WTC11 (cell line): ENCODE measurements at regions not wholly inside any gene's neighbourhood (a gene's known extent, or its start where the extent isn't known, plus 50 kb on each side); places are given as distances from the start of the nearest gene placed in this dataset.

Source experiments
- ATAC-seq: fragments of 200-7000 bp; cut with Tn5 transposase; 2 replicates; pipeline ENCODE4 v1.10.0; 2021; ENCODE audit warnings: mild to moderate bottlenecking, moderate library complexity
- CTCF ChIA-PET: fragments of 300-600 bp; sonication (Branson Sonifier 250); formaldehyde crosslinking; loops from one replicate; lab custom pipeline; 2021; ENCODE audit warnings: antibody characterized with exemption; lab: Charles Lee
- POLR2A ChIA-PET: fragments of 350-600 bp; sonication (Branson Sonifier 250); formaldehyde crosslinking; loops from one replicate; lab custom pipeline; 2021; ENCODE audit warnings: antibody characterized with exemption; lab: Charles Lee
- DNase-seq: peaks from one replicate; pipeline ENCODE4 v3.0.0; 2021; ENCODE audit warnings: low spot score
- H3K27ac Mint-ChIP-seq: 2 replicates; pipeline ENCODE4 v1.8.0; 2021; ENCODE audit warnings: mixed read lengths
- H3K27me3 Mint-ChIP-seq: 2 replicates; pipeline ENCODE4 v1.8.0; 2021; ENCODE audit warnings: low read depth, mild to moderate bottlenecking, moderate library complexity, mixed read lengths
- H3K36me3 Mint-ChIP-seq: 2 replicates; pipeline ENCODE4 v1.8.0; 2021; ENCODE audit warnings: mixed read lengths
- H3K4me1 Mint-ChIP-seq: 2 replicates; pipeline ENCODE4 v1.8.0; 2022; ENCODE audit warnings: mixed read lengths
- H3K4me3 Mint-ChIP-seq: 2 replicates; pipeline ENCODE4 v1.8.0; 2021; ENCODE audit warnings: mild to moderate bottlenecking, moderate library complexity, mixed read lengths
- H3K9me3 Mint-ChIP-seq: 2 replicates; pipeline ENCODE4 v1.8.0; 2021; ENCODE audit warnings: mixed read lengths
- ARID4B ChIP-seq: sonication (generic); formaldehyde crosslinking; IDR thresholded peaks from 2 replicates; pipeline ENCODE4 v1.8.0; 2023; ENCODE audit warnings: missing genetic modification reagents, mild to moderate bottlenecking, borderline replicate concordance
- ETV6 ChIP-seq: sonication (generic); formaldehyde crosslinking; IDR thresholded peaks from 2 replicates; pipeline ENCODE4 v1.8.1; 2022; ENCODE audit warnings: mild to moderate bottlenecking, missing genetic modification reagents
- HMGA2 ChIP-seq: fragments of 250-450 bp; sonication (Bioruptor Pico); IDR thresholded peaks from 2 replicates; pipeline ENCODE4 v1.4.0; 2021; ENCODE audit warnings: mild to moderate bottlenecking, moderate library complexity
- OVOL2 ChIP-seq: fragments of 250-450 bp; sonication (Bioruptor Pico); IDR thresholded peaks from 2 replicates; pipeline ENCODE4 v1.9.0; 2021; ENCODE audit warnings: mild to moderate bottlenecking, borderline replicate concordance
- TEAD1 ChIP-seq: sonication (generic); formaldehyde crosslinking; IDR thresholded peaks from 2 replicates; pipeline ENCODE4 v1.8.0; 2022; ENCODE audit warnings: mild to moderate bottlenecking, missing genetic modification reagents
- ZNF416 ChIP-seq: fragments of 250-450 bp; sonication (Bioruptor Pico); IDR thresholded peaks from 2 replicates; pipeline ENCODE4 v1.9.0; 2021; ENCODE audit warnings: mild to moderate bottlenecking, inconsistent platforms
- TF ChIP-seq, protein P1 (sequence below): fragments of 200-600 bp; IDR thresholded peaks from 2 replicates; pipeline ENCODE4 v1.8.0; 2022; ENCODE audit warnings: antibody characterized with exemption
- TF ChIP-seq, protein P2 (sequence below): sonication (generic); formaldehyde crosslinking; IDR thresholded peaks from 2 replicates; pipeline ENCODE4 v1.8.0; 2022; ENCODE audit warnings: missing genetic modification reagents
- TF ChIP-seq, protein P3 (sequence below): sonication (generic); formaldehyde crosslinking; IDR thresholded peaks from 2 replicates; pipeline ENCODE4 v1.8.0; 2023; ENCODE audit warnings: missing genetic modification reagents
- TF ChIP-seq, protein P4 (sequence below): sonication (generic); formaldehyde crosslinking; IDR thresholded peaks from 2 replicates; pipeline ENCODE4 v1.8.1; 2023; ENCODE audit warnings: mild to moderate bottlenecking, missing genetic modification reagents, borderline replicate concordance

DNA sequence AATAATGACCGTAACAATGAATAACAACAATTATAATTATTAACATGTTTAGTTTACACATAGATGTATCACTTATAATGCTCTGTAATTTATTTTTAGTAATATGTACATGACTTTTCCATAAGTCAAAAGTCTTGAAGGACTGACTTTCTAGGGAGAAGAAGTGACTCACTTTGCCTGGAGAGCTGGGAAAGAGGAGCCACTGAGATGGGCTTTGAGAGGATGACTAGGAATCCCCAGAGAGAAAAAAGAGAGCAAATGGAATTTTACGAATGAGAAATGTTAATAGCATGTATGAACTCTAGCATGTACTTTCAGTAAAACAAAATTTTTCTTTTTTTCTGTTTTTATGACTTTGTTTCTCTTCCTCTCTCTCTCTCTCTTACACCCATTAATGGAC is 67.8 kb upstream of the RALY start:
- no peak overlapping the region for H3K4me3 Mint-ChIP-seq
- CTCF ChIA-PET: interaction anchor here (1.2 kb wide), 1 partner anchor 29 kb away, joined by 3 read pairs; no protein-coding TSS in a partner anchor
- no peak for DNase-seq

More for the DNA sequence above, 67.8 kb upstream of the RALY start:
- no peak for ATAC-seq
- no peak overlapping the region for H3K27ac Mint-ChIP-seq
- POLR2A ChIA-PET: no interaction called here
- TF ChIP-seq ARID4B (CRISPR knock-in tag) (no peak), HMGA2 (CRISPR knock-in tag) (no peak), ZNF416 (CRISPR knock-in tag) (no peak), ETV6 (CRISPR knock-in tag) (no peak), OVOL2 (CRISPR knock-in tag) (no peak), TEAD1 (no peak)
- TF ChIP-seq, protein P1, sequence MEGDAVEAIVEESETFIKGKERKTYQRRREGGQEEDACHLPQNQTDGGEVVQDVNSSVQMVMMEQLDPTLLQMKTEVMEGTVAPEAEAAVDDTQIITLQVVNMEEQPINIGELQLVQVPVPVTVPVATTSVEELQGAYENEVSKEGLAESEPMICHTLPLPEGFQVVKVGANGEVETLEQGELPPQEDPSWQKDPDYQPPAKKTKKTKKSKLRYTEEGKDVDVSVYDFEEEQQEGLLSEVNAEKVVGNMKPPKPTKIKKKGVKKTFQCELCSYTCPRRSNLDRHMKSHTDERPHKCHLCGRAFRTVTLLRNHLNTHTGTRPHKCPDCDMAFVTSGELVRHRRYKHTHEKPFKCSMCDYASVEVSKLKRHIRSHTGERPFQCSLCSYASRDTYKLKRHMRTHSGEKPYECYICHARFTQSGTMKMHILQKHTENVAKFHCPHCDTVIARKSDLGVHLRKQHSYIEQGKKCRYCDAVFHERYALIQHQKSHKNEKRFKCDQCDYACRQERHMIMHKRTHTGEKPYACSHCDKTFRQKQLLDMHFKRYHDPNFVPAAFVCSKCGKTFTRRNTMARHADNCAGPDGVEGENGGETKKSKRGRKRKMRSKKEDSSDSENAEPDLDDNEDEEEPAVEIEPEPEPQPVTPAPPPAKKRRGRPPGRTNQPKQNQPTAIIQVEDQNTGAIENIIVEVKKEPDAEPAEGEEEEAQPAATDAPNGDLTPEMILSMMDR: no peak
- TF ChIP-seq, protein P2, sequence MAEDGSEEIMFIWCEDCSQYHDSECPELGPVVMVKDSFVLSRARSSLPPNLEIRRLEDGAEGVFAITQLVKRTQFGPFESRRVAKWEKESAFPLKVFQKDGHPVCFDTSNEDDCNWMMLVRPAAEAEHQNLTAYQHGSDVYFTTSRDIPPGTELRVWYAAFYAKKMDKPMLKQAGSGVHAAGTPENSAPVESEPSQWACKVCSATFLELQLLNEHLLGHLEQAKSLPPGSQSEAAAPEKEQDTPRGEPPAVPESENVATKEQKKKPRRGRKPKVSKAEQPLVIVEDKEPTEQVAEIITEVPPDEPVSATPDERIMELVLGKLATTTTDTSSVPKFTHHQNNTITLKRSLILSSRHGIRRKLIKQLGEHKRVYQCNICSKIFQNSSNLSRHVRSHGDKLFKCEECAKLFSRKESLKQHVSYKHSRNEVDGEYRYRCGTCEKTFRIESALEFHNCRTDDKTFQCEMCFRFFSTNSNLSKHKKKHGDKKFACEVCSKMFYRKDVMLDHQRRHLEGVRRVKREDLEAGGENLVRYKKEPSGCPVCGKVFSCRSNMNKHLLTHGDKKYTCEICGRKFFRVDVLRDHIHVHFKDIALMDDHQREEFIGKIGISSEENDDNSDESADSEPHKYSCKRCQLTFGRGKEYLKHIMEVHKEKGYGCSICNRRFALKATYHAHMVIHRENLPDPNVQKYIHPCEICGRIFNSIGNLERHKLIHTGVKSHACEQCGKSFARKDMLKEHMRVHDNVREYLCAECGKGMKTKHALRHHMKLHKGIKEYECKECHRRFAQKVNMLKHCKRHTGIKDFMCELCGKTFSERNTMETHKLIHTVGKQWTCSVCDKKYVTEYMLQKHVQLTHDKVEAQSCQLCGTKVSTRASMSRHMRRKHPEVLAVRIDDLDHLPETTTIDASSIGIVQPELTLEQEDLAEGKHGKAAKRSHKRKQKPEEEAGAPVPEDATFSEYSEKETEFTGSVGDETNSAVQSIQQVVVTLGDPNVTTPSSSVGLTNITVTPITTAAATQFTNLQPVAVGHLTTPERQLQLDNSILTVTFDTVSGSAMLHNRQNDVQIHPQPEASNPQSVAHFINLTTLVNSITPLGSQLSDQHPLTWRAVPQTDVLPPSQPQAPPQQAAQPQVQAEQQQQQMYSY (CRISPR knock-in tag): no peak
- TF ChIP-seq, protein P3, sequence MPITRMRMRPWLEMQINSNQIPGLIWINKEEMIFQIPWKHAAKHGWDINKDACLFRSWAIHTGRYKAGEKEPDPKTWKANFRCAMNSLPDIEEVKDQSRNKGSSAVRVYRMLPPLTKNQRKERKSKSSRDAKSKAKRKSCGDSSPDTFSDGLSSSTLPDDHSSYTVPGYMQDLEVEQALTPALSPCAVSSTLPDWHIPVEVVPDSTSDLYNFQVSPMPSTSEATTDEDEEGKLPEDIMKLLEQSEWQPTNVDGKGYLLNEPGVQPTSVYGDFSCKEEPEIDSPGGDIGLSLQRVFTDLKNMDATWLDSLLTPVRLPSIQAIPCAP (CRISPR knock-in tag): no peak
- TF ChIP-seq, protein P4, sequence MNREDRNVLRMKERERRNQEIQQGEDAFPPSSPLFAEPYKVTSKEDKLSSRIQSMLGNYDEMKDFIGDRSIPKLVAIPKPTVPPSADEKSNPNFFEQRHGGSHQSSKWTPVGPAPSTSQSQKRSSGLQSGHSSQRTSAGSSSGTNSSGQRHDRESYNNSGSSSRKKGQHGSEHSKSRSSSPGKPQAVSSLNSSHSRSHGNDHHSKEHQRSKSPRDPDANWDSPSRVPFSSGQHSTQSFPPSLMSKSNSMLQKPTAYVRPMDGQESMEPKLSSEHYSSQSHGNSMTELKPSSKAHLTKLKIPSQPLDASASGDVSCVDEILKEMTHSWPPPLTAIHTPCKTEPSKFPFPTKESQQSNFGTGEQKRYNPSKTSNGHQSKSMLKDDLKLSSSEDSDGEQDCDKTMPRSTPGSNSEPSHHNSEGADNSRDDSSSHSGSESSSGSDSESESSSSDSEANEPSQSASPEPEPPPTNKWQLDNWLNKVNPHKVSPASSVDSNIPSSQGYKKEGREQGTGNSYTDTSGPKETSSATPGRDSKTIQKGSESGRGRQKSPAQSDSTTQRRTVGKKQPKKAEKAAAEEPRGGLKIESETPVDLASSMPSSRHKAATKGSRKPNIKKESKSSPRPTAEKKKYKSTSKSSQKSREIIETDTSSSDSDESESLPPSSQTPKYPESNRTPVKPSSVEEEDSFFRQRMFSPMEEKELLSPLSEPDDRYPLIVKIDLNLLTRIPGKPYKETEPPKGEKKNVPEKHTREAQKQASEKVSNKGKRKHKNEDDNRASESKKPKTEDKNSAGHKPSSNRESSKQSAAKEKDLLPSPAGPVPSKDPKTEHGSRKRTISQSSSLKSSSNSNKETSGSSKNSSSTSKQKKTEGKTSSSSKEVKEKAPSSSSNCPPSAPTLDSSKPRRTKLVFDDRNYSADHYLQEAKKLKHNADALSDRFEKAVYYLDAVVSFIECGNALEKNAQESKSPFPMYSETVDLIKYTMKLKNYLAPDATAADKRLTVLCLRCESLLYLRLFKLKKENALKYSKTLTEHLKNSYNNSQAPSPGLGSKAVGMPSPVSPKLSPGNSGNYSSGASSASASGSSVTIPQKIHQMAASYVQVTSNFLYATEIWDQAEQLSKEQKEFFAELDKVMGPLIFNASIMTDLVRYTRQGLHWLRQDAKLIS (CRISPR knock-in tag): no peak
- TF ChIP-seq, all 79 proteins: peak for 0
- Mint-ChIP-seq H3K27me3 (no peaks in the 10 kb centered on the region), H3K9me3 (no peaks in the 10 kb centered on the region), H3K4me1 (no peaks in the 10 kb centered on the region), H3K36me3 (no peaks in the 10 kb centered on the region)
